HG03354 (cell line): ENCODE measurements at regions not wholly inside any gene's neighbourhood (a gene's known extent, or its start where the extent isn't known, plus 50 kb on each side); places are given as distances from the start of the nearest gene placed in this dataset.
"Not testable (repeated sequence)": the region's sequence is repeated elsewhere in the genome, so short reads cannot be mapped to it uniquely, and the experiment has no call there.

ENCODE experiments used
- ATAC-seq: cut with Tn5 transposase; IDR thresholded peaks from one replicate; pipeline ENCODE4 v1.9.1; 2021; ENCODE audit warnings: mild to moderate bottlenecking; ENCODE audit not compliant: unreplicated experiment, poor library complexity, severe bottlenecking

DNA sequence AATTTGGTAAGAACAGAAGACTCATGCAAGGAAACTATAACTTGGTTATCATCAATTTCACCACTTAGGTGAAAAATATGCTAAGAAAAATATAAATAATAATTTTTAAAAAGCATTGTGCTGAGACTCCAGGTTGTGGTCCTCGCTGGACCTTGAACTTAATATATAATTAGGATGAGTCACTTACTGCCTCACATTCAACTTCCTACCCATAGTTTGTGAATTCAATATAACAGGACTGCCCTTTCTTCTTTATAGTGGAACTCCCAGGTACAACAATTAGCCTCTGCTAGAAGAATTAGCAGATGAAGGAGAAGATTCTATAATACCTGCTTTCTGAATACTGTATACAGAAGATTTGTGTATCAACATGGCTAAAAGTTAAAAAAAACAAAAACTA, 149.1 kb upstream of the SPRED1 start:
- ATAC-seq, result no peak

DNA sequence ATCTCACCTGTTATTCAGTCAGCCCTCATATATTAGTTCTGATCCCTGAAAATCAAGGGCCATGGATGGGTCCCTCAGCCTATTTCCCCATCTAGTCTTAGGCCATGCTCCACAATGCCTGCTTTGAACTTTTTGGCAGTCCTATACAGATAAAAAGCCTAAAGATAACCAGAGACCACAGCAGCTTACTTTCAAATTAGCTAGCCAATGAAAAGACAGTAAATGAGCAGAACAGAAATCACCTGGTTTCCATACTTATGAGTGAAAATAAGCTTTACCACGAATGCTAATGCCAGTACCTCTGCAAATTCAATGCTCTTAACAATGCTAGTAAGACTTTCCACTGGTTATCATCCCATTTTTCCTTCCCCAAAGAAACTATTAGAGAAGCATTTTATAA, 141.6 kb upstream of the SPRED1 start:
- peak; percentile 44 for ATAC-seq

DNA sequence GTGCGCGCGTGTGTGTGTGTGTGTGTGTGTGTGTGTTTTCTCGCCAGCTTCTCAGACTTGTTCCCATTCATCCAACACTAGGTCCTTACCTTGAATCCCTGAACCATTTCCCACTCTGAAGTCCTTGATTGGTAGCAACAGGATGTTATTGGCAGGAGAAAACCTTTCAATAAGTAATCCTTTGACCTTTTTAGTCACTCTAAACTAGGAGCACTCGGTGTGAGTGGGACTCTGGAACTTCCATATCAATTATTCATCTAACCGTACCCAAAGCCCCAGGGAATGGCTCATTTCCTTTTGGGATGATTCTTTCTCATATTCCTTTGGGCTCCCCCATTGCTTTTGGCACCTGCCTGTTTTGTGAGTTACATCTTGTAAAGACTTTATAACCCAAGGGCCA, 140.2 kb upstream of the SPRED1 start:
- ATAC-seq, result no peak

DNA sequence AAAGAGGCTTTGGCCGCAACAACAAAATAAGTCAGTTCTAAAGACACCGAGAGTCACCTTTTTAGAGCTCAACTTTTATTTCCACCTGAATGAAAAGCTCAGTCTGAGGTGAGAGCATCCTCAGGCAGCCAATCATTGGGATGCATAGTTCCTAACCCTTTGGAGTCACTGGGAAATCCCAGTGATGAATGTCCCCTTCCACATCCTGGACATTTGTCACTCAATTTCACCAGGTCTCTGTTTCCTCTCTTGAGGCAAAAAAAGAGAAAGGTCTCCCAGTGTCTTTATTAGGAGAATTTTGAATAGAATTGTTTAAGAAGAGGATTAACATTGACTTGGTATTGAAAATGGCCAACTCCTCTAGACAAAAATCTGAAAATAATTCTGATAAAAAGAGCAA, 137.5 kb upstream of the SPRED1 start:
- ATAC-seq, result no peak

DNA sequence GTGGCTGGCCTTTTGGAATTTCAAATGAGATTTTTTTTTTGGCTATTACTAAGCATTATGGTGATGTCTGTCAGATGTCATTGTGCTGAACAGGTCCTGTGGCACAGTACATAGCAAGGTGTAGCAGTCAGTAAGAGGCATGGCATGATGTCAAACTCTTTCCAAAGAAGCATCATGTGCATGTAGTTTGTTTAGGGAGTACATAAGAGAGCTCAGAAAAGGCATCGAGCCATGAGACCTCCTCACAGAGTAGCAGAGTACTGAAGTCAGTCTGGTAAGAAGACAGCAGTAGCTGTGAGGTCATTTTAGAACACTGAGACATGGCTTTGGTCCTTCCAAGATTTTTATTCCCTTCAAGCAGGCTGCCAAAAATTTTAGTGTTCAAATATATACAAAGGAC, 134.9 kb upstream of the SPRED1 start:
- no peak for ATAC-seq

DNA sequence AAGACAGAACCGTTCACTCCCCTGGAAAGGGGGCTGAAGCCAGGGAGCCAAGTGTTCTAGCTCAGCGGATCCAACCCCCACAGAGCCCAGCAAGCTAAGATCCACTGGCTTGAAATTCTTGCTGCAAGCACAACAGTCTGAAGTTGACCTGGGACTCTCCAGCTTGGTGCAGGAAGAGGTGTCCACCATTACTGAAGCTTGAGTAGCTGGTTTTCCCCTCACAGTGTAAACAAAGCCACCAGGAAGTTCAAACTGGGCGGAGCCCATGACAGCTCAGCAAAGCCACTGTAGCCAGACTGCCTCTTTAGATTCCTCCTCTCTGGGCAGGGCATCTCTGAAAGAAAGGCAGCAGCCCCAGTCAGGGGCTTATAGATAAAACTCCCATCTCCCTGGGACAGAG, 132.8 kb upstream of the SPRED1 start:
- not testable (repeated sequence) for ATAC-seq

DNA sequence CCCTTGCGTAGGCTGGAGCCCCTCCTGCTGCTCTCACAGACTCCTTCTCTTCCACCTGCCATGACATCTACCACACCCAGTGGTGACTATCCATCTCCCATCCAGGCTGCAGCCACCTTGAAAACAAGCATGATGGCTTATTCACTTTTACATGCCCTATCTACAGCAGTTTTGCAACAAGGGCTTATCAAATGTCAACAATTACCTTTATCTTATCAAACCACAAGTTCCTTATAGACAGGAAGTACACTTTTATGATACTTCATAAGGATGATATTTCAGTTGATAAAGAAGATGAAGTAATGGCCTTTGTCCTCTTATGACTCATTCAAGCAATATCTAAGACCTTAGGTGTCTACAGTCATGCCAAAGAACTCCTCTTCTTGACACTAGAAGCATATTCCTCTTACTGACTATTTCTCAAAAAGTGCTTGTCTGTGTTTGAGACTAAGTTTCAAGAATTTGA, 125.3 kb upstream of the SPRED1 start:
- no peak for ATAC-seq

DNA sequence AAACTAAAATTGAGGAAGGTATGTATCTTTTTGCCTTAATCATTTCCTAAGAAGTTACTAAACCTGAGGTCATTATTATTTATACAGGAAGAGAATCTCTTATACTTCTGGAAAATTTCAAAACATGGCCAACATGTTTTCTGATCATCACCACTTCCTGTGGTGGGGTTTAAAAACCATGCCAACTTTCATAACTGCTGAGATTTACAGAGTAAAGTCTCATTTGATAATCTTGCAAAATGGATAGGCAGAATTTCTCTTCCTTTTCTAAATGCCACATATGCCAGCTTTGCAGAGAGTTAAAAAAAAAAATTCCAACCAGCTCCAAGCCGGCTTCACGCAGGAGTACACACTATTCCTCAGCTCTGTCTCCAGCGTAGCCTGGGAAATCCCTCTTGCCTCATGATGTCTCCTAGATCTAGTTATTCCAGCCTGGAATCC, 124.3 kb upstream of the SPRED1 start:
- no peak for ATAC-seq

DNA sequence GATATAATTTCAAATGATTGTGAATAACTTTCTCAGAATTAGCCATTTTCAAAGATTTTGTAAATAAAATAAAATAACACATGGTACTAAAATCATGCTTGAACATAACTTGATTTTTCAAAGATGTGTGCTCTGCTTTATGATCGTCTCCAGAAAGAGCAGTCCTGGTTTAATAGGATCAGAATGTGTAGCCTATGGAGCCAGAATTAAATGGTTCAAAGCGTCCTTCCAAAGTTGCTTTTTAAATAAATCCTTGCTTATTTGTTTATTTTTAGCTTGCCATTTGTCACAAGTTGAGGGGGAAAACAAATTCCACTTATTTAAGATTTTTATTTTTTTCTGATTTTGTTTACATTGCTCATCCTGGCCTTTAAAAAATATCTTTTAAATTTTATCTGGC, 123.7 kb upstream of the SPRED1 start:
- no peak for ATAC-seq

DNA sequence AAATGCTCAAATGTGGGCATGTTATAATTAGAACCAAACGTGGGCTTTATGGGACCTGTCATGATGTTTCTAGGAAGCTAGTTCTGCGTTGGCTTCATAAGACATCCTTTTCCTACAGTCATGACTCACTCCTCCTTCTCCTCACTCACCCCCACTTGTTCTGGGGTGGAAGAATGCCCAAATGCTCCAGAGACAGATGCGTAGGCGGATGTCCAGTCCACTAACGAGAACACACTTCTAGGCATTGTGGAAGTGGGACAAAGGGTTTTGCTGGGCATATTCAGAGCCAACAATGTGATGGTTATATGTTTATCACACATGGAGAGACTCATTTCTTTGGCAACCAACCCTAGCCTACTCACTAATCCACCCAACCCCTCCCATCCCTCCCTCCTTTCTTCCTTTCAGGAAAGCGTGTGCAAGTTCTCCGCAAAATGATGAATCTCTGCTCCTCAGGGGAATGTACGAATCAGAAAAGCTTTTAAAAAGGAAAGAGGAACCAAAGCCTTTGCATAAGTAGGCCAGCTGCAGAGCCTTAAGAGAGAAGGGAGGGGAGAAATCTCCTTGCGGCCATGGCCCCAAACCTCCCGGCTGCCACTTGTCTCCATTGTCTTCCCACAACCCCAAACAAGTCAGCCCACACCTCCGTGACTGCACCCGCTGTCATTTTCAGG, 123.0 kb upstream of the SPRED1 start:
- peak; percentile 81 for ATAC-seq

DNA sequence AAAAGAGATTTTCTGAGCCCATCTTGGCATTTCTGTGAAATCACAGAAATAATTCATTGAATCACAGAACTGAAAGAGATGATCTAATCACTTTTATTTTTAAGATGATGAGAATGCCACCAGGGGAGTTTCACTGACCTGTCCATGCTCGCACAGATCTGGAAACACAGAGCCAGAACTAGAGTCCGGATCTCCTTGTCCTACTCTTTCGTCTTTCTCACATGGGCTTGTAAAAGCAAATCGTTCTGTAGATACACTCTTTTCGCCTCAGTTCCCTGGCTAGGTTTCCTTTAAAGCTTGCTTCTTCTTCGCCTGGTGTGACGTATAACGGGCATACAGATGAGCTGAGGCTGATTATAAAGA, 122.5 kb upstream of the SPRED1 start:
- ATAC-seq, result peak; percentile 38

DNA sequence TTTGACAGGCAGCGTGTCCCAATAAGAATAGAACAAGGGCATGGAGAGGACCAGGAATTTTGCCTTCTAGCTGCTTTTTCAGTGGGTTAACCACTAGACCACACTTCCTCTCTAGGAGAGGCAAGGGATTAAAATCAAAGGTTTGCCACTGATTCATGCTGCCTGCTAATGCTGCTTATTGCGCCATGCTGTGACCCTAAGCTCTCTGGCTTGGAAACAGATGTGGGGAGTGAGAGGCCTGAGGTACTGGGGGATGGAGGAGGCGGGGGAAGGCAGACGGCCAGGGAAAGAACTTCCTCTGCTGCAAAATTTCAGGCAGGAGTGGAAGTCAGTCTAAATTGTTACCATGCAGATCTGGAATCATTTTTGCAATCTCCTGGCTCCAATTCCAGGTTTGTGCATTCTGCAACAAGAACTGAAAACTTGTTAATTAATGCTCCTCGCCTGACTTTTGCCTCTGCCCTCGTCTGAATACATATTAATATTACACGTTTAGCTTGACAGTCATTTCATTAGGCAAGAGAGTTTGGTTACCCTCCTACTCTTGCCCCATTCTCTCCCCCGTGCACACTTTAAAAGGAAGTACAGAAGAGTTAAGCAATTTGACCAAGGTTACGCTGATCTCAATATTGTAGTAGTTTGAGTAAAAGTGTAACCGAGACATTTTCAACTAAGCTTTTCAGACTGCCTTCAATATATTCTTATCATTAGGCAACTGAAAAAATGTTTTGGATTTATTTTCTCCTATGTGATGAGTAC, 121.7 kb upstream of the SPRED1 start:
- ATAC-seq, result peak; percentile 52

DNA sequence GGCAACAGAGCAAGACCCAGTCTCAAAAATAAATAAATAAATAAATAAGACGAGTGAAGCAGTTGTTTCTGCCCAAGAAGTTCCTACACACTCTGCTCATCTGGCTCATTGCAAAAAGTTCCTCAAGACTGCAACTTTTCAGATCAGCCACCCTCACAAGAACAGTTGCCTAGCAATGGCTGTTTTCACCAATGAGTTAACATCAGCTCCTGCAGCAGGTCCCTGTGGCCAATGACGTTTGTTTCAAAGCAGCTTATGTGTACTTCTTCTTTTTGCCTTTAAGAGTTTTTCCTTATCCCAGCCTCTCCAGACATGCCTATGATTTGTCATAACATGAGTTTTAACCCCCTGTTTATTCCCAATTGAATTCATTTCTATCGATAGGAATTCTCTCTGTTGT, 118.4 kb upstream of the SPRED1 start:
- no peak for ATAC-seq

DNA sequence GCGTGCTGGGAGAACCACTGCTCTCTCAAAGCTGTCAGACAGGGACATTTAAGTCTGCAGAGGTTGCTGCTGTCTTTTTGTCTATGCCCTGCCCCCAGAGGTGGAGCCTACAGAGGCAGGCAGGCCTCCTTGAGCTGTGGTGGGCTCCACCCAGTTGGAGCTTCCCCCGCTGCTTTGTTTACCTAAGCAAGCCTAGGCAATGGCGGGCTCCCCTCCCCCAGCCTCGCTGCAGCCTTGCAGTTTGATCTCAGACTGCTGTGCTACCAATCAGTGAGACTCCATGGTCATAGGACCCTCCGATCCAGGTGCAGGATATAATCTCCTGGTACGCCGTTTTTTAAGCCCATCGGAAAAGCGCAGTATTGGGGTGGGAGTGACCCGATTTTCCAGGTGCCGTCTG, 110.4 kb upstream of the SPRED1 start:
- ATAC-seq, result not testable (repeated sequence)

DNA sequence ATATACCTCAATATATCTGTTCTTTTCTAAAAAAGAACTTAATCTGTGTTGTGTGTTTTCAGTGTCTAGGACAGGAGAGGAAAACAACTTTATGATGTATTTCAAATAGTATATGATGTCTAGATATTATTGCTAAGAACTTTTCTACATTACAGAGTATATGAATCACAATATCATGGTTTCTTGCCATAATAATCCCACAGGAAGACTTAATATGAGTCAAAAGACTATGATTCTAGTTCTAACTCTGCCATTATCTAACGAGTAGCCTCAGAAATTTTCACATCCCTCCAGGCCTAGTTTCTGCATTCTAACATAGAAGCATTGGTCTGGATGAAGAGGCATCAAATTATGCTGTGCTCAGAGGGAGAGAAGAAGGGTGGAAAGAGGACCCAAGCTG, 107.7 kb upstream of the SPRED1 start:
- ATAC-seq, result no peak

DNA sequence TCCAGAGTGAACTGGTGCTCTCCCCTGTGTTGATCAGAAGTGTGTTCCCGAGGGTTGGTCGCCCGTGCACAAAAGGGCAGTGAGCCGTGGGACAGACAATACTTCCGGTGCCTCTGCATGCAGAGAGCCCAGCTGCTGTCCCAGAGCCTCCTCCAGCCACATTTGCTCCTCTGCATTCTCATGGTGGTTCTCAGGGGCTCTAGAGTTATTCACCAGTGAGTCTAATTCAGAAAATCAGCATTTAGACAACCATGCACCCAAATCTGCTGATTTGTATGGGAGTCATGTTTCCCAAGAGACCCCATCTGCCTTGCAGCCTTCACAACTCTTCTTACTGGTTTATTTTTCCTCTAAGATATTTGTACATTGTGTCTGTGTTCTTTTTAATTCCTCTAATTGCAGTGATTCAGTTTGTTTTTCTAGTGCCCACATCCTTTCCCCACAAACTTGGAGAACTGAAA, 107.0 kb upstream of the SPRED1 start:
- no peak for ATAC-seq

DNA sequence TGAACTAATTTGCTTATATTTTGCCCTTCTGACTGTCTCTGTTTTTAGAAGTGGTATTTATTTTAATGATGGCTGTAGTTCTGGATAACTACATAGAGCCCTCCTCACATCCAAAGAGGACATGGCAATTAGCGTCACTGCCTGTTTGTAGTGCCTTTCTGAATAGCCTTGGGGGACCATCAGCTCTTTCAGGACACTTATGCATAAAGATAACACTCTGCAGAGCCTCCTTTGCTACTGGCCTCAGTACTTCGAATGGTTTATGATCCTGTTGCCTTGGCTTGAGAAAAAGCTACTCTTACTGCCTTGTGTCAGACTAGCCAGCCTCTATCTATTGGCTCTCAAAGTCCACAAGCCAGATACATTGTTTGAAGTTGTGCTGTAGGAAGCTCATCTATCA, 105.4 kb upstream of the SPRED1 start:
- no peak for ATAC-seq

DNA sequence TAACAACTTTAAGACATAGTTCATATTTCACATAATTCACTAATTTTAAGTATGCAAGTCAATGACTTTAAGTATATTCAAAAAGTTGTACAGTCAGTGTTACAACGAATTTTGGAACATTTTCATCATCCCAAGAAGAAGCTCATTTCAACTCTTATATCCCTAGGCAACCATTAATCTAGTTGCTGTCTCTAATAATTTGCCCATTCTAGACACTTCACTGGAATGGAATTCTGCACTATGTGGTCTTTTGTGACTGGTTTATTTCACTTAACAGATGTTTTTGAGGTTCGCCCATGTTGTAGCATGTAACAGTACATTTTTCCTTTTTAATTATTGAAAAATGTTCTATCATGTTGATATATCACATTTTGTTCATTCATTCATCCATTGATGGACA, 104.2 kb upstream of the SPRED1 start:
- ATAC-seq, result no peak

DNA sequence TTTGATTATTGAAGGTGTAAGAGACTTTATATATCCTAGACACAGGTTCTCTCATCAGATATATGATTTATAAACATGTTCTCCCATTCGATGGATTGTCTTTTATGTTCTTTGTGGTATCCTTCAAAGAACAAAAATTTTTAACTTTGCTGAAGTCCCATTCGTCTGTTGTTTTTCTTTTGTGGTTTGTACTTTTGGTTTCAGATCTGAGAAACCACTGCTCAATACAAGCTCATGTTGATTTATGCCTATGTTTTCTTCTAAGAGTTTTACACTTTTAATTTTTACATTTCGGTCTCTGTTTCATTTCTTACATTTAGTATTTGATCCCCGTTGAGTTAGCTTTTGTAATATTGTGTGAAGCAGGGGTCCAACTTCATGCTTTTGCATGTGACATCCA, 103.3 kb upstream of the SPRED1 start:
- no peak for ATAC-seq

DNA sequence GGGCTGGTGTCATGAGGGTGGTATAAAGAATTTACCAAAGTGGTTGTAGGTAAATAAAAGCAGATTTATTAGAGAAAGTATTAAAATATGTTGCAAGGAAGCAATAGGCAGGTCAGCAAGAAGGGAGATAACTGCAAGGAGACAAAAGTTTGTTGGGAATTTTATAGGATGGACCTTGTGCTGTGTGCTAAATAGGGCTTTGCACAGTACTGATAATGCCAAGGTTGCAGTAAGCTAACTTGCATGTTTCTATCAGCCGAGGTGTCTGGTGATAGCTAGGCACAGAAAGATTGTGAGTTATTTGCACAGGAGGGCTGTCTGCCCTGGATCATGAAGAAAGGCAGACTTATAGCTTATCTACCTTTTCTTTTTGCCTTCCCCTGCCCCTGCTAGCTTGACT, 102.5 kb upstream of the SPRED1 start:
- no peak for ATAC-seq

DNA sequence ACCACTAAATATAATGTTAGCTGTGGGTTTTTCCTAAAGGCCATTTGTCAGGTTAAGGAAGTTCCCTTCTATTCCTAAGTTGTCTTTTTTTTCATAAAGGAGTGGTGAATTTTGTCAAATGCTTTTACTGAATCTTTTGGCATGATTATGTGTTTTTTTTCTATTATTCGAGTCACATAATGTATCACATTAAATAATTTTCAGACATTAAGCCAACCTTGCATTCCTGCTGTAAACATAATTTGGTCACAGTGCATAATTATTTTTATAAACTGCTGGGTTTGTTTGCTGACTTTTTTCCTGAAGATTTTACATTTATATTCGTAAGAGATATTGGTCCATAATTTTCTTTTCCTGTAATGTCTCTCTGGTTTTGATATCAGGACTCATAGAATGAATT, 101.8 kb upstream of the SPRED1 start:
- ATAC-seq, result no peak
